MM.1S (cell line): ENCODE measurements at regions not wholly inside any gene's neighbourhood (a gene's known extent, or its start where the extent isn't known, plus 50 kb on each side); places are given as distances from the start of the nearest gene placed in this dataset.

Source experiments
- DNase-seq: peaks from one replicate; pipeline ENCODE4 v3.0.0-alpha.2; 2015
- H2AFZ ChIP-seq: fragments of 300-600 bp; sonication (generic); 2 replicates; pipeline ENCODE4 v1.6.0; 2016; ENCODE audit warnings: antibody characterized with exemption, low read length
- H3F3A ChIP-seq: fragments of 300-600 bp; sonication (generic); 2 replicates; pipeline ENCODE4 v1.6.1; 2016; ENCODE audit warnings: mild to moderate bottlenecking, antibody characterized with exemption, low read length, moderate library complexity, mixed read lengths; ENCODE audit not compliant: insufficient read depth
- H3K27ac ChIP-seq: fragments of 300-600 bp; sonication (generic); 2 replicates; pipeline ENCODE4 v1.5.1; 2016; ENCODE audit warnings: mild to moderate bottlenecking, low read length
- H3K27me3 ChIP-seq: fragments of 300-600 bp; sonication (generic); replicated peaks from 2 replicates; pipeline ENCODE4 v1.6.0; 2016; ENCODE audit warnings: low read length; ENCODE audit not compliant: insufficient read depth
- H3K36me3 ChIP-seq: fragments of 300-600 bp; sonication (generic); replicated peaks from 2 replicates; pipeline ENCODE4 v1.6.1; 2016; ENCODE audit warnings: mild to moderate bottlenecking, low read length, mixed read lengths; ENCODE audit not compliant: insufficient read depth
- H3K4me1 ChIP-seq: fragments of 300-600 bp; sonication (generic); 2 replicates; pipeline ENCODE4 v1.6.1; 2016; ENCODE audit warnings: low read length, mixed read lengths
- H3K4me2 ChIP-seq: fragments of 300-600 bp; sonication (generic); 2 replicates; pipeline ENCODE4 v1.6.0; 2016; ENCODE audit warnings: low read depth, low read length
- H3K4me3 ChIP-seq: fragments of 300-600 bp; sonication (generic); 2 replicates; pipeline ENCODE4 v1.5.1; 2016; ENCODE audit warnings: low read length, mixed read lengths
- H3K79me2 ChIP-seq: fragments of 300-600 bp; sonication (generic); 2 replicates; pipeline ENCODE4 v1.6.1; 2016; ENCODE audit warnings: mixed run types, low read length, mixed read lengths
- H3K9ac ChIP-seq: fragments of 300-600 bp; sonication (generic); 2 replicates; pipeline ENCODE4 v1.6.1; 2016; ENCODE audit warnings: low read length, mixed read lengths
- H3K9me2 ChIP-seq: fragments of 300-600 bp; sonication (generic); replicated peaks from 2 replicates; pipeline ENCODE4 v1.6.1; 2016; ENCODE audit warnings: mild to moderate bottlenecking, low read length, mixed read lengths; ENCODE audit not compliant: insufficient read depth
- H3K9me3 ChIP-seq: fragments of 300-600 bp; sonication (generic); replicated peaks from 2 replicates; pipeline ENCODE4 v1.6.1; 2016; ENCODE audit warnings: mild to moderate bottlenecking, low read length, mixed read lengths; ENCODE audit not compliant: insufficient read depth
- H4K20me1 ChIP-seq: fragments of 300-600 bp; sonication (generic); 2 replicates; pipeline ENCODE4 v1.6.1; 2016; ENCODE audit warnings: mild to moderate bottlenecking, low read length, moderate library complexity, mixed read lengths; ENCODE audit not compliant: insufficient read depth
- CTCF ChIP-seq: fragments of 300-600 bp; sonication (generic); IDR thresholded peaks from 2 replicates; pipeline ENCODE4 v1.5.1; 2016; ENCODE audit warnings: antibody characterized with exemption, low read length, mixed read lengths
- EZH2 ChIP-seq: fragments of 300-600 bp; sonication (generic); optimal IDR thresholded peaks from 2 replicates; pipeline ENCODE3; 2017; ENCODE audit warnings: low read depth, mild to moderate bottlenecking, antibody characterized with exemption, low read length, mixed read lengths
- EZH2phosphoT487 ChIP-seq: fragments of 300-600 bp; sonication (generic); IDR thresholded peaks from 2 replicates; pipeline ENCODE4 v1.6.1; 2018; ENCODE audit warnings: antibody characterized with exemption, low read length

- TF ChIP-seq EZH2phosphoT487: no peak
- no peak for TF ChIP-seq EZH2
- TF ChIP-seq CTCF: no peak
- H3K9ac ChIP-seq: no peak overlapping the region
Measured at GRCh38 chr5:18090177-18090576, 455.9 kb downstream of the TAF11L14 start.

GRCh38 chr5:18091142-18091541, 456.9 kb downstream of the TAF11L14 start:
- TF ChIP-seq EZH2phosphoT487 (no peak), EZH2 (no peak), CTCF (no peak)
- Histone ChIP-seq H2AFZ (no peak overlapping the region), H3K4me1 (no peaks in the 10 kb centered on the region), H4K20me1 (no peaks in the 10 kb centered on the region), H3K36me3 (no peaks in the 10 kb centered on the region), H3F3A (no peaks in the 10 kb centered on the region), H3K4me3 (no peak overlapping the region), H3K27ac (no peak overlapping the region), H3K9ac (no peak overlapping the region), H3K27me3 (no peaks in the 10 kb centered on the region), H3K79me2 (no peaks in the 10 kb centered on the region), H3K9me2 (no peaks in the 10 kb centered on the region), H3K4me2 (no peak overlapping the region), H3K9me3 (no peaks in the 10 kb centered on the region)
- no peak for DNase-seq

More at GRCh38 chr5:18090177-18090576, 455.9 kb downstream of the TAF11L14 start:
- no peaks in the 10 kb centered on the region for H3K9me2 ChIP-seq
- DNase-seq: no peak
- no peak overlapping the region for H3K4me3 ChIP-seq
- H3K4me2 ChIP-seq: no peak overlapping the region
- H4K20me1 ChIP-seq: no peaks in the 10 kb centered on the region
- no peaks in the 10 kb centered on the region for H3K9me3 ChIP-seq
- H3K36me3 ChIP-seq: no peaks in the 10 kb centered on the region
- H3K4me1 ChIP-seq: no peaks in the 10 kb centered on the region
- no peaks in the 10 kb centered on the region for H3F3A ChIP-seq
- no peak overlapping the region for H2AFZ ChIP-seq
- no peaks in the 10 kb centered on the region for H3K27me3 ChIP-seq
- no peaks in the 10 kb centered on the region for H3K79me2 ChIP-seq
- H3K27ac ChIP-seq: no peak overlapping the region

- Histone ChIP-seq H3F3A (no peaks in the 10 kb centered on the region), H3K4me1 (no peaks in the 10 kb centered on the region), H3K9me3 (no peaks in the 10 kb centered on the region), H3K36me3 (no peaks in the 10 kb centered on the region), H3K9me2 (no peaks in the 10 kb centered on the region), H3K27ac (no peak overlapping the region), H4K20me1 (no peaks in the 10 kb centered on the region), H3K79me2 (no peaks in the 10 kb centered on the region), H3K4me2 (no peak overlapping the region), H3K27me3 (no peaks in the 10 kb centered on the region), H3K9ac (no peak overlapping the region), H3K4me3 (no peak overlapping the region), H2AFZ (no peak overlapping the region)
- no peak for DNase-seq
- TF ChIP-seq CTCF: no peak
- no peak for TF ChIP-seq EZH2phosphoT487
- no peak for TF ChIP-seq EZH2
Measured at GRCh38 chr5:18091758-18092157, 457.5 kb downstream of the TAF11L14 start.
